GM23248 (cell line): ENCODE measurements at regions not wholly inside any gene's neighbourhood (a gene's known extent, or its start where the extent isn't known, plus 50 kb on each side); places are given as distances from the start of the nearest gene placed in this dataset.
"Not testable (repeated sequence)": the region's sequence is repeated elsewhere in the genome, so short reads cannot be mapped to it uniquely, and the experiment has no call there.

Experiments
- DNase-seq: peaks from one replicate; pipeline ENCODE4 v3.0.0-alpha.2; 2015
- H2AFZ ChIP-seq: fragments of 200-600 bp; sonication (generic); 2 replicates; pipeline ENCODE4 v1.6.1; 2016; ENCODE audit warnings: antibody characterized with exemption
- H3F3A ChIP-seq: fragments of 200-600 bp; sonication (generic); 2 replicates; pipeline ENCODE4 v1.6.1; 2016; ENCODE audit warnings: mild to moderate bottlenecking, antibody characterized with exemption, mixed run types; ENCODE audit not compliant: insufficient read depth
- H3K27ac ChIP-seq: fragments of 200-600 bp; sonication (generic); 2 replicates; pipeline ENCODE4 v1.5.1; 2016; ENCODE audit warnings: mild to moderate bottlenecking
- H3K27me3 ChIP-seq: fragments of 200-600 bp; sonication (generic); replicated peaks from 2 replicates; pipeline ENCODE4 v1.6.1; 2016; ENCODE audit warnings: mild to moderate bottlenecking; ENCODE audit not compliant: insufficient read depth
- H3K36me3 ChIP-seq: fragments of 200-600 bp; sonication (generic); 2 replicates; pipeline ENCODE4 v1.6.1; 2016; ENCODE audit warnings: low read depth, mild to moderate bottlenecking
- H3K4me1 ChIP-seq: fragments of 200-600 bp; sonication (generic); 2 replicates; pipeline ENCODE4 v1.6.1; 2016; ENCODE audit warnings: mild to moderate bottlenecking; ENCODE audit not compliant: insufficient read depth
- H3K4me2 ChIP-seq: fragments of 200-600 bp; sonication (generic); one replicate; pipeline ENCODE4 v1.6.1; 2016; ENCODE audit warnings: mild to moderate bottlenecking; ENCODE audit not compliant: unreplicated experiment
- H3K4me3 ChIP-seq: fragments of 200-600 bp; sonication (generic); 2 replicates; pipeline ENCODE4 v1.5.1; 2016; ENCODE audit warnings: mild to moderate bottlenecking
- H3K79me2 ChIP-seq: fragments of 200-600 bp; sonication (generic); 2 replicates; pipeline ENCODE4 v1.6.1; 2016; ENCODE audit warnings: mild to moderate bottlenecking; ENCODE audit not compliant: insufficient read depth
- H3K9ac ChIP-seq: fragments of 200-600 bp; sonication (generic); 2 replicates; pipeline ENCODE4 v1.6.1; 2016; ENCODE audit warnings: mild to moderate bottlenecking
- H3K9me2 ChIP-seq: fragments of 200-600 bp; sonication (generic); 2 replicates; pipeline ENCODE4 v1.6.1; 2016; ENCODE audit warnings: mixed run types, mild to moderate bottlenecking, moderate library complexity; ENCODE audit not compliant: insufficient read depth
- H3K9me3 ChIP-seq: fragments of 200-600 bp; sonication (generic); one replicate; pipeline ENCODE4 v1.6.1; 2017; ENCODE audit warnings: low read depth
- H4K20me1 ChIP-seq: fragments of 200-600 bp; sonication (generic); 2 replicates; pipeline ENCODE4 v1.6.0; 2016; ENCODE audit not compliant: insufficient read depth
- EZH2 ChIP-seq: fragments of 200-600 bp; sonication (generic); IDR thresholded peaks from 2 replicates; pipeline ENCODE4 v1.6.1; 2018; ENCODE audit warnings: antibody characterized with exemption, mild to moderate bottlenecking; ENCODE audit not compliant: insufficient read depth, poor library complexity, severe bottlenecking
- EZH2phosphoT487 ChIP-seq: fragments of 200-600 bp; sonication (generic); IDR thresholded peaks from 2 replicates; pipeline ENCODE4 v1.6.1; 2018; ENCODE audit warnings: antibody characterized with exemption, moderate library complexity, mild to moderate bottlenecking, low read depth; ENCODE audit not compliant: insufficient read depth
- WGBS, 2 experiments: methylation state at CpG; one replicate each; pipeline ENCODE4 v1.1.6; 2015 to 2017; ENCODE audit warnings: low lambda C conversion rate in 2 of 2, low coverage in 1 of 2; ENCODE audit errors: missing lambda C conversion rate in 2 of 2; 5-methylcytosine and 5-hydroxymethylcytosine counted together
- in situ Hi-C: fragments of 300-500 bp; cut with MboI; formaldehyde crosslinking; loops from 2 replicates; pipeline ENCODE4 v1.15.0; 2020

- H3K4me3 ChIP-seq, result no peak overlapping the region
- H2AFZ ChIP-seq, result no peak overlapping the region
- H3F3A ChIP-seq, result no peaks in the 10 kb centered on the region
- no peak for DNase-seq
- no peaks in the 10 kb centered on the region for H3K79me2 ChIP-seq
- in situ Hi-C loops, result no loop called here
- H3K4me2 ChIP-seq, result no peak overlapping the region
- TF ChIP-seq EZH2phosphoT487 (no peak), EZH2 (no peak)
- H3K27me3 ChIP-seq, result peaks cover 27% of the 10 kb centered on the region
- H4K20me1 ChIP-seq, result no peaks in the 10 kb centered on the region
- H3K4me1 ChIP-seq, result no peaks in the 10 kb centered on the region
- no peak overlapping the region for H3K9ac ChIP-seq
- H3K36me3 ChIP-seq, result no peaks in the 10 kb centered on the region
- H3K9me2 ChIP-seq, result no peaks in the 10 kb centered on the region
- no peak overlapping the region for H3K27ac ChIP-seq
- H3K9me3 ChIP-seq, result no peaks in the 10 kb centered on the region
Measured at GRCh38 chr3:198096015-198096414, 136.0 kb downstream of the LMLN start.

DNA sequence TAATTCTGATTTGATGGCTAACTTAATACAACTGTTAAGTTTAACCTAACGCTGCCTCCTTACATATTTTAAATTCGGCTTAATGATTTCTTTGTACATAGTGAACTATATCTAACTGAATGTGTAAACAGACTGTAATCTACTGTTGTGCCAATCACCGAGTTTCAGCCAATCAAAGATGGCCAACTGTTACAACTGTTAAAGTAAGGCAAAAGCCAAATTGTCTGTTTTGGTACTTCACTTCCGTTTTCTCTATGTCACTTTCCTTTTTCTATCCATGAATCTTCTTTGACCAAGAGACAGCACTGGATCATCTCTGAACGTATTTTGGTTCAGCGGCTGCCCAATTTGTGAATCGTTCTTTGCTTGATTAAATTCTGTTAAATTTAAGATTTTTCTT is 137.0 kb downstream of the LMLN start:
- H3K36me3 ChIP-seq, result no peaks in the 10 kb centered on the region
- H3K79me2 ChIP-seq, result no peaks in the 10 kb centered on the region
- no peak for DNase-seq
- H3K27me3 ChIP-seq, result peaks cover 25% of the 10 kb centered on the region
- H3K27ac ChIP-seq, result no peak overlapping the region
- 66 to 71% methylated on average over 7 of the region's 7 CpGs for WGBS, 2 experiments
- H3K4me3 ChIP-seq, result no peak overlapping the region
- H2AFZ ChIP-seq, result no peak overlapping the region
- no peaks in the 10 kb centered on the region for H3K4me1 ChIP-seq
- no peaks in the 10 kb centered on the region for H3K9me2 ChIP-seq
- H4K20me1 ChIP-seq, result no peaks in the 10 kb centered on the region
- no peaks in the 10 kb centered on the region for H3K9me3 ChIP-seq
- no peak overlapping the region for H3K4me2 ChIP-seq
- in situ Hi-C loops, result no loop called here
- TF ChIP-seq EZH2, result no peak
- no peak for TF ChIP-seq EZH2phosphoT487
- H3F3A ChIP-seq, result no peaks in the 10 kb centered on the region
- no peak overlapping the region for H3K9ac ChIP-seq

DNA sequence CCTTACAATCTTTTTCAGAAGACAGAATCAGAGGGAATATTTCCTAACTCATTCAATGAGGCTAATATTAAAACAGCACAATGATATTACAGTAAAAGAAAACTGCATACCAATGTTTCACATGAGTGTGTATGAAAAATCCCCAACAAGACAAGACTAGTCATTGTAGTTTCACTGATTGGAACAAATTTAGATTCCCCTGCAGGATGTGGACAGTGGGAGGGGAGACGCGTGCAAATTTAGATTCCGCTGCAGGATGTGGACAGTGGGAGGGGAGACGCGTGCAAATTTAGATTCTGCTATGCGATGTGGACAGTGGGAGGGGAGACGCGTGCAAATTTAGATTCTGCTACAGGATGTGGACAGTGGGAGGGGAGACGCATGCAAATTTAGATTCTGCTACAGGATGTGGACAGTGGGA is 138.7 kb downstream of the LMLN start:
- not testable (repeated sequence) for DNase-seq, H3K4me1 ChIP-seq
- 39 to 53% methylated on average over 4 to 9 of the region's 9 CpGs for WGBS, 2 experiments

DNA sequence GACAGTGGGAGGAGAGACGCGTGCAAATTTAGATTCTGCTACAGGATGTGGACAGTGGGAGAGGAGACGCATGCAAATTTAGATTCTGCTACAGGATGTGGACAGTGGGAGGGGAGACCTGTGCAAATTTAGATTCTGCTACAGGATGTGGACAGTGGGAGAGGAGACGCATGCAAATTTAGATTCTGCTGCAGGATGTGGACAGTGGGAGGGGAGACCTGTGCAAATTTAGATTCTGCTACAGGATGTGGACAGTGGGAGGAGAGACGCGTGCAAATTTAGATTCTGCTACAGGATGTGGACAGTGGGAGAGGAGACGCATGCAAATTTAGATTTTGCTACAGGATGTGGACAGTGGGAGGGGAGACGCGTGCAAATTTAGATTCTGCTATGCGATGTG is 143.1 kb downstream of the LMLN start:
- H3K27me3 ChIP-seq, H4K20me1 ChIP-seq, H3K9me3 ChIP-seq, DNase-seq, H3F3A ChIP-seq, H3K4me3 ChIP-seq, H3K27ac ChIP-seq, H3K4me1 ChIP-seq, H3K79me2 ChIP-seq, in situ Hi-C loops, H3K4me2 ChIP-seq, H3K9me2 ChIP-seq, H3K9ac ChIP-seq, H3K36me3 ChIP-seq, H2AFZ ChIP-seq: not testable (repeated sequence)
- 60% methylated on average over 2 of the region's 10 CpGs; no CpG with 5 or more reads in 1 of the 2 experiments for WGBS, 2 experiments

More for the DNA sequence above, 138.7 kb downstream of the LMLN start:
- H3K4me3 ChIP-seq, H3K27ac ChIP-seq, H3K79me2 ChIP-seq, H2AFZ ChIP-seq, H3K9me2 ChIP-seq, in situ Hi-C loops, H4K20me1 ChIP-seq, H3F3A ChIP-seq, H3K9ac ChIP-seq, H3K4me2 ChIP-seq, H3K9me3 ChIP-seq, H3K36me3 ChIP-seq: not testable (repeated sequence)
- H3K27me3 ChIP-seq, result peaks cover 14% of the 10 kb centered on the region

GRCh38 chr3:198106265-198106664 is 146.2 kb downstream of the LMLN start:
- Histone ChIP-seq H3K4me1 (no peaks in the 10 kb centered on the region), H4K20me1 (no peaks in the 10 kb centered on the region), H3K27me3 (peaks cover 12% of the 10 kb centered on the region; the same call in 1 of the 2 replicates), H3K36me3 (no peaks in the 10 kb centered on the region), H3K4me2 (no peak overlapping the region), H3K9me3 (no peaks in the 10 kb centered on the region), H3K9me2 (no peaks in the 10 kb centered on the region), H3K27ac (no peak overlapping the region), H3K4me3 (no peak overlapping the region), H3K79me2 (no peaks in the 10 kb centered on the region), H2AFZ (no peak overlapping the region), H3K9ac (no peak overlapping the region), H3F3A (no peaks in the 10 kb centered on the region)
- DNase-seq, result no peak
- TF ChIP-seq EZH2phosphoT487, result no peak
- 72 to 78% methylated on average over 4 of the region's 4 CpGs for WGBS, 2 experiments
- in situ Hi-C loops, result no loop called here
